ENCODE measurements at regions not wholly inside any gene's neighbourhood (a gene's known extent, or its start where the extent isn't known, plus 50 kb on each side); places are given as distances from the start of the nearest gene placed in this dataset.

DNA sequence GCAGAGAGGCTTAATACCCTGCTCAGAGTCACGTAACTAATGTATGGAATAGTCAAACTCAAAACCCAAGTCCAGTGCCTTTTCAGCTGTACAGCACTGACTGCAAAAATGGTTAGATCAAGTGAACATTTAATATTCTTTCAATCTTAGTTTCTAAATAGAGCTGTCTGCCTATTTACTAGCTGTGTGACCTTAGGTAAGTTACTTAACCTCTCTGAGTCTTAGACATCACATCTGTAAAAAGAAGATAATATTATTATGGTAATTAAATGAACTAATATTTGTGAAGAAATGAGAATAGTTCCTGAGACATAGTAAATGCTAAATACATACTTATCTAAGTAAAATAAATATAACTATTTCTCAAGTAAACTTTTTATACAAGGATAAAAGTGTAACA is 235.5 kb downstream of the SAMD5 start:
- TF ChIP-seq, protein P1, sequence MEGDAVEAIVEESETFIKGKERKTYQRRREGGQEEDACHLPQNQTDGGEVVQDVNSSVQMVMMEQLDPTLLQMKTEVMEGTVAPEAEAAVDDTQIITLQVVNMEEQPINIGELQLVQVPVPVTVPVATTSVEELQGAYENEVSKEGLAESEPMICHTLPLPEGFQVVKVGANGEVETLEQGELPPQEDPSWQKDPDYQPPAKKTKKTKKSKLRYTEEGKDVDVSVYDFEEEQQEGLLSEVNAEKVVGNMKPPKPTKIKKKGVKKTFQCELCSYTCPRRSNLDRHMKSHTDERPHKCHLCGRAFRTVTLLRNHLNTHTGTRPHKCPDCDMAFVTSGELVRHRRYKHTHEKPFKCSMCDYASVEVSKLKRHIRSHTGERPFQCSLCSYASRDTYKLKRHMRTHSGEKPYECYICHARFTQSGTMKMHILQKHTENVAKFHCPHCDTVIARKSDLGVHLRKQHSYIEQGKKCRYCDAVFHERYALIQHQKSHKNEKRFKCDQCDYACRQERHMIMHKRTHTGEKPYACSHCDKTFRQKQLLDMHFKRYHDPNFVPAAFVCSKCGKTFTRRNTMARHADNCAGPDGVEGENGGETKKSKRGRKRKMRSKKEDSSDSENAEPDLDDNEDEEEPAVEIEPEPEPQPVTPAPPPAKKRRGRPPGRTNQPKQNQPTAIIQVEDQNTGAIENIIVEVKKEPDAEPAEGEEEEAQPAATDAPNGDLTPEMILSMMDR (IDR thresholded peaks at IDR 0.05): no peak
- H3K27ac Mint-ChIP-seq: no peak overlapping the region
- H3K36me3 ChIP-seq (ENCODE audit: control insufficient read depth, insufficient read depth, low read length): no peaks in the 10 kb centered on the region
- H3K9me3 Mint-ChIP-seq: peaks cover 0 to 3% of the 10 kb centered on the region in 2 donors
- H3K27ac ChIP-seq (ENCODE audit: low read length): no peak overlapping the region
- H3K27me3 ChIP-seq (ENCODE audit: control insufficient read depth, insufficient read depth, low read length): no peaks in the 10 kb centered on the region
- no peaks in the 10 kb centered on the region for H3K4me1 Mint-ChIP-seq
- H3K4me3 ChIP-seq (ENCODE audit: low read length): no peak overlapping the region
- intact Hi-C loops (cut with micrococcal nuclease): no loop called here
- H3K36me3 Mint-ChIP-seq: no peaks in the 10 kb centered on the region
- WGBS (ENCODE audit: insufficient coverage): 84% methylated on average over 1 of the region's 1 CpG
- H3K4me3 Mint-ChIP-seq: no peak overlapping the region
- H3K27me3 Mint-ChIP-seq (ENCODE audit: low read depth in 2 of 2): no peaks in the 10 kb centered on the region
- ATAC-seq (no peak), DNase-seq (no peak)
- H3K9me3 ChIP-seq (ENCODE audit: control insufficient read depth, insufficient read depth, low read length): no peaks in the 10 kb centered on the region
- H3K4me1 ChIP-seq (ENCODE audit: control insufficient read depth, insufficient read depth, low read length): no peaks in the 10 kb centered on the region

DNA sequence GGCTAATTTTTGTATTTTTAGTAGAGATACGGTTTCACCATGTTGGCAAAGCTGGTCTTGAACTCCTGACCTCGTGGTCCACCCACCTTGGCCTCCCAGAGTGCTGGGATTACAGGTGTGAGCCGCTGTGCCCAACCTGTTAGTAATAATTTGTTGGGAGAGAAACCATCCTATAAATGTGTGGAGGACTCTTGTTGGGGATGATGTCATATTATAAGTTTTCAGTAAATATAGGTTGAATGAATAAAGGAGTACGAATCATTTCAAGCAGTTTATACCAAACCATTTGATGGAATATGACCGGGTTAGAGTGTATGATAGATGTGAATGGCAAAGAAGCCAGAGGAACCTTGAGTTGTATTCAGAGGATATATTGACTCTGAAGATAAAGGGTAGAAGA is 240.8 kb downstream of the SAMD5 start:
- Mint-ChIP-seq H3K36me3 (no peaks in the 10 kb centered on the region), H3K4me3 (no peak overlapping the region), H3K4me1 (no peaks in the 10 kb centered on the region), H3K27ac (no peak overlapping the region), H3K9me3 (peaks cover 2 to 12% of the 10 kb centered on the region in 2 donors), H3K27me3 (ENCODE audit: low read depth in 2 of 2) (no peaks in the 10 kb centered on the region)
- Histone ChIP-seq H3K27me3 (ENCODE audit: control insufficient read depth, insufficient read depth, low read length) (no peaks in the 10 kb centered on the region), H3K27ac (ENCODE audit: low read length) (no peak overlapping the region), H3K36me3 (ENCODE audit: control insufficient read depth, insufficient read depth, low read length) (no peaks in the 10 kb centered on the region), H3K4me3 (ENCODE audit: low read length) (no peak overlapping the region), H3K9me3 (ENCODE audit: control insufficient read depth, insufficient read depth, low read length) (no peaks in the 10 kb centered on the region), H3K4me1 (ENCODE audit: control insufficient read depth, insufficient read depth, low read length) (no peaks in the 10 kb centered on the region)
- DNase-seq: no peak
- ATAC-seq: no peak
- TF ChIP-seq, protein P1 (IDR thresholded peaks at IDR 0.05): no peak
- WGBS (ENCODE audit: insufficient coverage): 88% methylated on average over 5 of the region's 5 CpGs
- intact Hi-C loops (cut with micrococcal nuclease): no loop called here

DNA sequence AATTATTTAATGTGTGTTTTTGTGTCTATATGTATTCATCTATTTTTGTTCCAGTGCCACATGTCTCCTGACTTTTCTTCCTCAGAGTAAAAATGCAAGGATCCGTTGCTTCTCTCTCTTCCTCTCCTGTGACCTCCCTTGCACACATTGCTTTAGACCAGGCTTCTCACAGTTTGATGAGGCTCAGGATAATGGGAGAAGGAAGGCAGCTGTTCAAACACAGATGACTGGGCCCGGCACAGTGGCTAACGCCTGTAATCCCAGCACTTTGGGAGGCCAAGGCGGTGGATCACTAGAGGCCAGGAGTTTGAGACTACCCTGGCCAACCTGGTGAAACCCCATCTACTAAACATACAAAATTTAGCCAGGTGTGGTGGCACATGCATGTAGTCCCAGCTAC is 241.9 kb downstream of the SAMD5 start:
- Histone ChIP-seq H3K4me3 (ENCODE audit: low read length) (no peak overlapping the region), H3K27me3 (ENCODE audit: control insufficient read depth, insufficient read depth, low read length) (no peaks in the 10 kb centered on the region), H3K36me3 (ENCODE audit: control insufficient read depth, insufficient read depth, low read length) (no peaks in the 10 kb centered on the region), H3K4me1 (ENCODE audit: control insufficient read depth, insufficient read depth, low read length) (no peaks in the 10 kb centered on the region), H3K27ac (ENCODE audit: low read length) (no peak overlapping the region), H3K9me3 (ENCODE audit: control insufficient read depth, insufficient read depth, low read length) (no peaks in the 10 kb centered on the region)
- no peaks in the 10 kb centered on the region for H3K36me3 Mint-ChIP-seq
- ATAC-seq: no peak
- H3K4me3 Mint-ChIP-seq: no peak overlapping the region
- H3K27ac Mint-ChIP-seq: no peak overlapping the region
- H3K4me1 Mint-ChIP-seq: no peaks in the 10 kb centered on the region
- no peak for DNase-seq
- H3K27me3 Mint-ChIP-seq (ENCODE audit: low read depth in 2 of 2): no peaks in the 10 kb centered on the region
- intact Hi-C loops (cut with micrococcal nuclease): no loop called here
- peaks cover 2 to 16% of the 10 kb centered on the region in 2 donors for H3K9me3 Mint-ChIP-seq
- TF ChIP-seq, protein P1 (IDR thresholded peaks at IDR 0.05): no peak
- 93% methylated on average over 3 of the region's 4 CpGs for WGBS (ENCODE audit: insufficient coverage)

DNA sequence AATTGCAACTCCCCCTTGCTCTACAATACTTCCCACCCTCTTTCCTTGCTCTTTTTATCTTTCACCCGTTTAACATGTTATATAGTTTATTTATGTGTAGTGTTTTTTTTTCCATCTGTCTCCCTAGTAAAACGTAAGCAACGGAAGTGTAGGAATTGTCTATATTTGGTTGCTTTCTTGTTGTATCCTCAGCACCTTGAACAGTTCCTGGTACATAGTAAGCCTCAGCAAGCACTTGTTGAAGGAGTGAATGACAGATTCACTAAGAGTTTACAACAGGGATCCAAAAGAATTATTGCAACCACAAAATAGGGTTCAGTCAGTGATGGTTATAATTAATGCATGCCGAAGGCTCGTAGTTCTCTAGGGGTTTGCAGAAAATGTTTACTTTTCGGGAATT is 242.7 kb downstream of the SAMD5 start:
- TF ChIP-seq, protein P1 (IDR thresholded peaks at IDR 0.05): no peak
- peaks cover 6 to 16% of the 10 kb centered on the region in 2 donors for H3K9me3 Mint-ChIP-seq
- H3K36me3 ChIP-seq (ENCODE audit: control insufficient read depth, insufficient read depth, low read length): no peaks in the 10 kb centered on the region
- no peaks in the 10 kb centered on the region for H3K4me1 ChIP-seq (ENCODE audit: control insufficient read depth, insufficient read depth, low read length)
- DNase-seq: no peak
- no peak overlapping the region for H3K4me3 ChIP-seq (ENCODE audit: low read length)
- no peaks in the 10 kb centered on the region for H3K9me3 ChIP-seq (ENCODE audit: control insufficient read depth, insufficient read depth, low read length)
- H3K4me3 Mint-ChIP-seq: no peak overlapping the region
- intact Hi-C loops (cut with micrococcal nuclease): no loop called here
- H3K4me1 Mint-ChIP-seq: no peaks in the 10 kb centered on the region
- no peaks in the 10 kb centered on the region for H3K36me3 Mint-ChIP-seq
- 88% methylated on average over 5 of the region's 6 CpGs for WGBS (ENCODE audit: insufficient coverage)
- H3K27ac Mint-ChIP-seq: no peak overlapping the region
- no peaks in the 10 kb centered on the region for H3K27me3 ChIP-seq (ENCODE audit: control insufficient read depth, insufficient read depth, low read length)
- no peak overlapping the region for H3K27ac ChIP-seq (ENCODE audit: low read length)
- H3K27me3 Mint-ChIP-seq (ENCODE audit: low read depth in 2 of 2): no peaks in the 10 kb centered on the region
- no peak for ATAC-seq
